ENCODE measurements at regions not wholly inside any gene's neighbourhood (a gene's known extent, or its start where the extent isn't known, plus 50 kb on each side); places are given as distances from the start of the nearest gene placed in this dataset.
"Not testable (repeated sequence)": the region's sequence is repeated elsewhere in the genome, so short reads cannot be mapped to it uniquely, and the experiment has no call there.

DNA sequence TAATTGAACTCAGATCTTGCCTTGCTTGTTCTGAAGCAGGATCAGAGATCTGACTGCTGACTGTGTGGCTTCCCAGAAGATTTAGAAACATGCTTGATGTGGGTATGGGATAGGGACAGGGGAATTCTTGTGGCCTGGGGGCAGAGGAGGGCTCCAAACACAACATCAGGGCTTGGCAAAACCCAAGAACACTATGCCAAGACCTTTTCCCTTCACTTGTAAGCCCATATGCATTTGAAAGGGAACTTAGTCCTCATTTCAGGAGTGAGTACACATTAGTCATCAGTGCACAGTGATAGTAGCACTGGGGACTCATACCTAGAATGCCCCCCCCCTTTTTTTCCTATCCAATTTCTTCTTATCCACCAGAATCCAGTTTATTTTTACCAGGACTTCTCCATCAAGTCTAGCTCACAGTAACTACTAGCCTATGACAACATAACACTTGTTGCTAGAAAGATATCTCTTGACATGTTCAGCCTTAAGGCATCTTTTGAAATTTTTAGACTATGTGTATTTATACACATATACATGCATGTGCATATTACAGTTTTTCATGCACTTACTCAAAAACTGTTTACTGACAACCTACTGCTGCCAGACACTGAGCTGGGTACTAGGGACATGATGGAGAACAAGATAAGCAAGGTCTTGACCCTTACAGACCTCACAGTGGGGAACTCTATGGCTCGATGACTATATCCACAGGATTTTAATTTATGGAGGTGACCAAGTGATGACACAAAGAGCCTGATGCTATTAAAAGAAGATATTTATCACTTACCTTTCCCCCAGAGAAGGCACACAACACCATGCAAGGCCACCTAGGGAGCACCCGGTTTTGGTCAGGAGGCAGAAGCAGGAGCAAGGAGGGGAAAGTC, 158.3 kb upstream of the MAP3K1 start:
- no peak for DNase-seq

- no peak for DNase-seq
Observed at GRCh38 chr5:56651893-56652292, 163.5 kb upstream of the MAP3K1 start.

DNA sequence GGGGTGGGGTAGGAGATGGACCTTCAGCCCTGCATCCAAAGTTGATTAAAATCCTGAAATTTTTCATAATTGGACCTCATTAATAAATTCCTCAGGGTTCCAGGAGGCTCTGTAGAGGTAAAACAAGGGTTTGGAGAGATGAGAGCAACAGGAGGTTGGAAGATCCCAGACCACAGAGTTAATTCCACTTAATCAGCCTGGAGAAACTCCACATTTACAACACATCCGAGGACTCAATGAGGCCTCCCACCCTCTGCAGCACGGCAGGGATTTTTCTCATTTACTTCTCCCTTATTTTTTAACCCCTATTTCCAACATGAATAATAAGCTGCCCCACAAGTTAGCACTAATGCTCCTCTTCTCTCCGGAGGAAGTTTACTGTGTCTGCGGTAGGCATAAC, 165.0 kb upstream of the MAP3K1 start:
- DNase-seq, result no peak

DNA sequence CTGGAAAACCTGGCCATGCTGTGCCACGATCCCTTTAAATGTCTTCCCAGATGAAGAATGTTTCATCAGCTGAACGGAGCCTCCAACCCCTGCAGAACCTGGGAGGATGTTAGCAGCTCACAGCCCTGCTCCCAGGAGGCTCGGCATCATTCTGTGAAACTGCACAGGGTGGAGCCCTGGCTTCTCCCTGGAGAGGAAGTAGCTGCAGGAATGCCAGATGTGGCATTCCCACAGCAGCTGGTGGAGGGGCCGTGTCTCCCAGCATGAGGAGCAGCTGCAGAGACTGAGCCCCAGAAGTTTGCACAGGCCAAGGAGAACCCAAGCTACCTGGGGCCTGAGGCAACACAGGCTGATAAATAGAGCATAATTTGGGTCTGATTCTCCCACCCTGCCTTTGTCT, 165.8 kb upstream of the MAP3K1 start:
- no peak for DNase-seq

DNA sequence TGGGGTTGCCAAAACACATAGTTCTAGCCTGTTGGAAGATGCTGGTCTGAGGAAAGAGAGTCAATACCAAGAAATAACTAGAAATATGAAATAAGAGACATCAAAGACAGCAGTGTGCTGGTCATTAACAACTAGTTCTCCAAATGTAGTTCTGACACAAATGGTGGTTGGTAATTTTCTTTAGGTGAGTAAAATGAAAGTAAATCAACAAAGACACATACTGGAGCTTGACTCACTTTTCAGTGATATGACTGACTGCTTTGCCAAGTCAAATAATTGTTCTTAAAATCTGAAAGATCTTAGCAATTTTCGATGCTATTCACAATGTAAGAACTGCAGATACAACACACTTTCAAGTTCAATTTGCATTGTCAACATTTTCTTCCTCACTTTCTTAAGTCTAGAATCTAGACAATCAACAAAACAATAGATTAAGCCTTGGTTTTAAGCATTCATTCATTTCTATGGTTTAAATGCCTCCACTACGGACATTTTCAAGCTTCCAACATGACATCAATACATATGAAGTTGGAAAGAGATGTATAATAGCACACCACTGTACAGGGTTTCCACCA, 166.8 kb upstream of the MAP3K1 start:
- DNase-seq, result no peak

DNA sequence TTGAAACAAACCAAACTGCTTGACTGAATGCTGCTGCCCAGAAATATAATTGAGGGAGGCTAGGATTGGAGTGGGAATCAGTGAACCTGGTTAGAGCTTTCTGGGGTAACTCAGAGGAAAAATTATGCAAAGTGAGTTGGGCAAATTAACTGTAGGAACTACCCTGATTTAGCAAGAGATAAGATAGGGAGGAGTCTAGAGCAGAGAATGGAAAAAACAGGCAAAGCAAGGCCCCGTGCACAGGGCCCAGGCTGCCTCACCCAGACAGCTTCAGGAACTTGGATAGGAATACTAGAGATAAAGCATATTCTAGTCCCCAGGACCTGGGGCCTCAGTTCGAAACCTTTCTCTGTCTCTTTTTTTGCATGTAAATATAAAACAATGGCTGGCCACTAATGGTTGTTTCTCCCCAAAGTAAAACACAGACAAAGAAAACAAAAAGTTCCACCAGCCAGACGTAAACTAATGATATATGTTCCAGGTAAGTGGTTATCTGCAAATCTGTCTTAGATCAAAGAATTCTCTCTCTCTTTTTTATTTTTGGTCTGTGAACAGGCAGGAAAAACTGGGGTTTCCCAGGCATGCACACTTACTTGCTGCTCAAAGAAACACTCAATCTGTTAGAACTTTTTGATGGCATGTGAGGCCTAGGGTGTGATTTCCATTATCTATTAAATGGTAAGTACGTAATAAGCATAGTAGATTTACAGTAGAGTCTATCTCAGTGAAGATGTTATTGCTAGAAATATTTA, 168.1 kb upstream of the MAP3K1 start:
- DNase-seq, result no peak

GRCh38 chr5:56641635-56642260, 173.6 kb upstream of the MAP3K1 start:
- DNase-seq, result no peak

DNA sequence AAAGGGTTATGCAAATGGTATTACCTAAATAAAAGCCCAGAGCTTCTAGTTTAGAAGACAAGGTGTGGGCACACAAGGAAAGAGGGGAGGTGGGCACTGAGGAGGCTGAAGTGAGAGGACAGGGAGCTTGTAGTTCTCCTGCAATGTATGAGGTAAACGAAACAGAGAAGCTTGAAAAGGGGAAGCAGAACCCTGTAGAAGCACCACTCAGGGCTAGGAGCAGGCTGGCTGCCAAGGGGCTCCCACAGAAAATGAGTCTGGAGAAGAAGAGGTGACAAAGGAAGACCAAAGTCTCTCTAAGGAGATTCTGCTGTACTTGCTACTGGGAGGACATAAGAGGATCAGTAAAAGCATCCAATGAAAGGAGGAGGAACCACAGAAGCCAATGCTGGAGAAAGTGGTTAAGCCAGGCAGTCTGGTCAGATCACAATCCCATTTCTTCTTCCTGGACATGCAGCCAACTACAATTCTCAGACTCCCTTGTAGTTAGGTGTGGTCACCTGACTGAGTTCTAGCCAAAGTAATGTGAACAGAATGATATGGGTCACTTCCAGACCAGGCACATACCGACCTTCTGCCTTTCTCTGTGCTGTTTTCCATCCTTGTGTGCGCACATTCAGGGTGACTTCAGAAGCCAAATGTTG, 174.5 kb upstream of the MAP3K1 start:
- DNase-seq, result no peak

DNA sequence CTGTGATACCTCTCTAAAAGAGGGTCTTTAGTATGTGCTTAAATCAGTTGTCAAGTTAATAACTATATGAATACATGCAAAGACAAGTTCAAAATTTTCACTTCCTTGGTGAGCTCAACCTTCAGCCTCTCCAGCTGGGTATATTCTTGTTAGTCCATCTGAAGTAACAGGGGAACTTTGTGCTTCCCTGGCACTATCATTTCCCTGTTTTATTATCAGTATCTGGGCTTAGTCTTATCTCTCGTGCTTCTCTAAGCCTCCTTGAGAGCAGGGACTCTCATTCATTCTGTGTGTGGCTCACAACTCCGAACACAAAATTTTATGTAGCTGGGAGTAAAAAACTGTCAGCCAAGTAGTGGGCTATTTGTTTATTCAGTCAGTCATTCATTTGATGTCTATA, 175.9 kb upstream of the MAP3K1 start:
- no peak for DNase-seq

- peak; percentile 46 for DNase-seq
Observed at GRCh38 chr5:56638768-56639238, 176.5 kb upstream of the MAP3K1 start.

- peak; percentile 78 for DNase-seq
Observed at GRCh38 chr5:56638061-56638621, 177.2 kb upstream of the MAP3K1 start.

DNA sequence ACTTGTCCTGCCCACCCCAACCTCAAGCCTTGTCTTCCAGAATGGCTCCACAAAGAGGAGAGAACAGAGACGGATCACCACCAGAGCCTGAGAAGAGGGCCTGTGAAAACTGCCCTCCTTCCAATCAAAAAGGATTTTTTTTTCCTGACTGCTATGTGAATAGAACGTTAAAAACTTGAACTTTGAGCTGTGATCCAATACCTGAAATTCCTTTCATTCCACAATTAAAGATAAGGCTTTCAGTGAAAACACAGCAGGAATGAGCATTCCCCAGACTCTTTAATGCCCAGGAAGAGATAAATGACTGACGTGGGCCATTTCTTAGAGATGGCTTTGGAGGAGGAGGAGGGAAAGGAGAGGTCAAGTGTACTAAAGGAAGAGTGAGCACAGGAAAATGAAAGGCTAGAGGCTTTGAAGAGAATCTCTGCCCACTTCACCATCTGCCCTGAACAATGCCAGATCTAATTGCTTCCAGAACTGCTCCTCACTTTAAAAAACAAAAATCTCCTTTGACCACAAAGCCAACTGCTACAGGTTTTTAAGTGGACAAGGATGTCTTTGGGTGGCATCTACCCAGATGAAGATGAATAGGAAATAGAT, 177.9 kb upstream of the MAP3K1 start:
- peak; percentile 10 for DNase-seq

DNA sequence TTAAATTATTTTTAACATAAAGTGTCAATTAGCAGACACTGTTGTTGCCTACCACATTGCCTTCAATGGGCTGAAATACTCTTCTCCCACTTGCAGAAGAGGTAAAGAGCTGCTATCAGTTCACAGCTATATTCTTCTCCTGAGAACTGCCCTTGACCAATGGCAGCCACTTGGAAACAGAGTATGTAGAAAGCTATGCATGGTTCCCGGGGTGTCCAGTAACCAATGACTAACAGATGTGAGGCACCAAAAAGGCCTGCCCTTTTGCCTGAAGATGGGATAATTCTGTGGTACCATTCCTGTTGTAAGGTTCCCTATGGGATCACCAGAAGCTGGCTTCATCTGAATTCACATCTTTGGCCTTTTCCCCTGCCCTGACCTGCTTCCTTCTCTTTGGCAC, 181.4 kb upstream of the MAP3K1 start:
- no peak for DNase-seq

GRCh38 chr5:56632939-56633338, 182.4 kb upstream of the MAP3K1 start:
- no peak for DNase-seq

DNA sequence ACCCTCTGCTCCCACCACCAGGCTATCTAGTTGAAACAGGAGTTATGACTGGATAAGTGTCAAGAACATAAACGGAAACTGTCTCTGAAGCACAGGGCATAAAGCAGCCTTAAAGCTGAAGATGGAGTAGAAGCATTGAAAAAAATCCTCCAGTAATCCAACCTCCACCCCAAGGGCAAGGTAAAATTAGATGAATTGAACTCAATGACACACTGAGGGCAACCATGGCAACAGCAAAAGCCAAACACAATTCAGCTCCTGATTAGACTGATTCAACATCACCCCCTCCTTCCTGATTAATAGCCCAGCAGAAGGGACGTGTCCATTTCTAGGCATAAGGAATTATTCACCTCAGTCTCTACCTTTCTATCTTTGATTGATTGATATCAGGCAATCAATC, 183.2 kb upstream of the MAP3K1 start:
- no peak for DNase-seq

- DNase-seq, result no peak
Observed at GRCh38 chr5:56631719-56632118, 183.6 kb upstream of the MAP3K1 start.

GRCh38 chr5:56628616-56629015, 186.7 kb upstream of the MAP3K1 start:
- DNase-seq, result not testable (repeated sequence)

GRCh38 chr5:56625541-56625940, 189.8 kb upstream of the MAP3K1 start:
- DNase-seq, result no peak

GRCh38 chr5:56624751-56625150, 190.6 kb upstream of the MAP3K1 start:
- no peak for DNase-seq

DNA sequence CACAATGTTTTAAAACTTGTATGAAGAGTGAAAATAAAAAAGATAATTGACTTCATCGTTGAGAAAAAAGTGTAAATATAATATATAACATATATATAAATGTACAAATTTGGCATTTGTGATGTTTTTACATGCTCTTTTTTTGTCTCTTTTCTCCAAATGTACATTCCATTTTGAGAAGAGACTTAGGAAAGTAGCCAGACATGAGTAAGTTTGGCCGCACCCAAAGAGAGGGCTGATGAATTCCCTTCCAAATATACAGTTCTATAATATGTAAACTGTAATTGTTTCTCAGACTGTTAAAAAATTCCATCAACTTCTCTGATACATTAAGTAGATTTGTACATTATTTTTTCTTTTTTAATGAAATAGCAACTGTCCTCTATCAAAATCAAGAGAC, 193.2 kb upstream of the MAP3K1 start:
- DNase-seq, result no peak

DNA sequence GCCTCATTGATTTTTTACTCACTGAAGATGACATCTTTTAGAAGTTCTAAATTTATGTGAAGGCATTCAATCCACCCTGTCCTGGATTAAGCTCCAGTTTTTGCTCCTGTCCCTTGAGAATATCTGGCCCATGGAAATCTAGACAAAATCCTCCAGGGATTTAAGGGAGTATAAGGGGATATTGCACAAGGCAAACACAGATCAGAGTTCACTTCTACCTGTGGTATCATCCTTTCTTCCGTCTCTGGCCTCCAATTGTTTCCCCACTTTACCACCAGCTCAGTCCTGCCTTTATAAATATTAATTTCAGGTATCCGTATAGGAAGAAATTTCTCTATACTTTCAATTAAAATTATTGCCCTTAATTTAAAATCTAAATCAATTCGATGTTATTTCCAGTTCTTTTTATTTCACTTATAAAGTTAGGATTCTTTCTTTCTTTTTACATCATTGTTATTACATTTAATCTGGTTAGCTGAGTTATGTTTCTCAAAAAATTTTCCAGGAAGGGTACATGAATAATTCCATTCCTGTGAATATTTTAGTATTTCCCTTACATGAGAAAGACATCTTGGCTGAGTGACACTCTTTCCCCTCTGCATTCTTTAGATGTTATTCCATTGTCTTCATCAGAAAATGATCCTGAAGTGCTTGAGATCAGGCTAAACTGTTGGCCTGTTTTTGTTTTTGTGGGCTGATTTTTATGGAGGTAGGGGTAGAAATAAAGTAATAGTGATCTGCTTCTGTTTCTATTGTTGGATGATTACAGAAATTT, 194.3 kb upstream of the MAP3K1 start:
- no peak for DNase-seq

All from NCI-H510A treated with DMSO at 0.1 percent for 48 hours (cell line).